ENCODE measurements at regions not wholly inside any gene's neighbourhood (a gene's known extent, or its start where the extent isn't known, plus 50 kb on each side); places are given as distances from the start of the nearest gene placed in this dataset.

- TF ChIP-seq CTCF (IDR thresholded peaks at IDR 0.05) (no peak), POLR2A (IDR thresholded peaks at IDR 0.05) (no peak)
Measured at GRCh38 chr4:101420661-101421060, 73.3 kb upstream of the PPP3CA start.
